SK-N-SH (cell line): ENCODE measurements at regions not wholly inside any gene's neighbourhood (a gene's known extent, or its start where the extent isn't known, plus 50 kb on each side); places are given as distances from the start of the nearest gene placed in this dataset.

Experiments used
- CTCF ChIA-PET: fragments of 300-600, 350-600 bp; formaldehyde crosslinking; extraction: SDS; loops from one replicate; lab custom pipeline; 2021; lab: Yijun Ruan, JAX
- POLR2A ChIA-PET: fragments of 350-600 bp; sonication (Branson Sonifier 250); formaldehyde crosslinking; extraction: SDS; loops from one replicate; lab custom pipeline; 2020; ENCODE audit warnings: antibody characterized with exemption, inconsistent platforms; lab: Yijun Ruan, JAX
- DNase-seq: peaks from one replicate; pipeline ENCODE4 v3.0.0; 2012
- H2AFZ ChIP-seq: fragments of 200-600 bp; sonication (generic); 2 replicates; pipeline ENCODE4 v1.8.1; 2016; ENCODE audit warnings: antibody characterized with exemption, mild to moderate bottlenecking, low read depth
- H3F3A ChIP-seq: fragments of 200-600 bp; sonication (generic); replicated peaks from 2 replicates; pipeline ENCODE3; 2016; ENCODE audit warnings: antibody characterized with exemption, mild to moderate bottlenecking; ENCODE audit not compliant: insufficient read depth
- H3K27ac ChIP-seq, 2 experiments: fragments of 200-500 bp in 1 of 2; fragments of 200-600 bp in 1 of 2; sonication (Bioruptor generic) in 1 of 2; sonication (generic), shearing (Covaris generic) in 1 of 2; 2 replicates each; pipeline versions ENCODE4 v1.5.1 to v1.6.1; 2014 to 2016; ENCODE audit warnings: low read depth in 2 of 2, inconsistent platforms in 1 of 2, low read length in 1 of 2, mild to moderate bottlenecking in 1 of 2, mixed read lengths in 1 of 2
- H3K27me3 ChIP-seq: fragments of 200-600 bp; sonication (generic), shearing (Covaris generic); 2 replicates; pipeline ENCODE4 v1.6.1; 2016; ENCODE audit warnings: mixed run types; ENCODE audit not compliant: insufficient read depth
- H3K36me3 ChIP-seq, 2 experiments: fragments of 200-500 bp in 1 of 2; fragments of 200-600 bp in 1 of 2; sonication (Bioruptor generic) in 1 of 2; sonication (generic) in 1 of 2; replicated peaks in 1 of 2; 2 replicates each; pipeline versions ENCODE3 to v1.5.1; 2014 to 2016; ENCODE audit warnings: low read length in 1 of 2, mild to moderate bottlenecking in 1 of 2; ENCODE audit not compliant: insufficient read depth in 2 of 2, control insufficient read depth in 1 of 2
- H3K4me1 ChIP-seq, 2 experiments: fragments of 200-500 bp in 1 of 2; fragments of 200-600 bp in 1 of 2; sonication (Bioruptor generic) in 1 of 2; sonication (generic), shearing (Covaris generic) in 1 of 2; 2 replicates each; pipeline versions ENCODE4 v1.5.1 to v1.6.1; 2014 to 2016; ENCODE audit warnings: low read depth in 1 of 2, low read length in 1 of 2, mixed run types in 1 of 2; ENCODE audit not compliant: insufficient read depth in 2 of 2, control insufficient read depth in 1 of 2
- H3K4me2 ChIP-seq: fragments of 200-600 bp; sonication (generic), shearing (Covaris generic); 2 replicates; pipeline ENCODE4 v1.6.1; 2017; ENCODE audit warnings: mixed run types
- H3K4me3 ChIP-seq, 2 experiments: fragments of 200-500 bp in 1 of 2; fragments of 200-600 bp in 1 of 2; sonication (Bioruptor generic) in 1 of 2; sonication (generic), shearing (Covaris generic) in 1 of 2; 2 replicates each; pipeline versions ENCODE4 v1.5.1 to v1.8.1; 2014 to 2016; ENCODE audit warnings: low read depth in 2 of 2, inconsistent platforms in 1 of 2, low read length in 1 of 2, mild to moderate bottlenecking in 1 of 2, mixed read lengths in 1 of 2, moderate library complexity in 1 of 2
- H3K79me2 ChIP-seq: fragments of 200-600 bp; sonication (generic); 2 replicates; pipeline ENCODE4 v1.8.1; 2017; ENCODE audit warnings: mild to moderate bottlenecking; ENCODE audit not compliant: insufficient read depth
- H3K9ac ChIP-seq: fragments of 200-600 bp; sonication (generic); 2 replicates; pipeline ENCODE4 v1.6.1; 2017; ENCODE audit warnings: mixed run types
- H3K9me2 ChIP-seq: fragments of 200-600 bp; sonication (generic); 2 replicates; pipeline ENCODE4 v1.6.1; 2017; ENCODE audit warnings: mixed run types
- H3K9me3 ChIP-seq: fragments of 200-600 bp; sonication (generic); 2 replicates; pipeline ENCODE4 v1.6.1; 2017; ENCODE audit warnings: mixed run types, mild to moderate bottlenecking, moderate library complexity
- H4K20me1 ChIP-seq: fragments of 200-600 bp; sonication (generic); 2 replicates; pipeline ENCODE4 v1.6.1; 2017; ENCODE audit warnings: mild to moderate bottlenecking, mixed run types; ENCODE audit not compliant: insufficient read depth
- CHD2 ChIP-seq: fragments of 150-350 bp; IDR thresholded peaks from 2 replicates; pipeline ENCODE4 v1.6.1; 2018; ENCODE audit warnings: low read length; ENCODE audit not compliant: partially characterized antibody
- CTCF ChIP-seq: fragments of 200-600 bp; sonication (generic); IDR thresholded peaks from 2 replicates; pipeline ENCODE4 v1.6.1; 2017; ENCODE audit warnings: antibody characterized with exemption, mild to moderate bottlenecking, moderate library complexity
- EP300 ChIP-seq, 2 experiments: IDR thresholded peaks; 2 replicates each; pipeline versions ENCODE4 v1.4.0 to v1.6.1; 2012; ENCODE audit warnings: borderline replicate concordance in 1 of 2, low read depth in 1 of 2, low read length in 1 of 2
- EZH2phosphoT487 ChIP-seq: fragments of 200-600 bp; sonication (generic); IDR thresholded peaks from 2 replicates; pipeline ENCODE4 v1.6.1; 2017; ENCODE audit warnings: low read depth, mixed run types, mild to moderate bottlenecking, antibody characterized with exemption, moderate library complexity, borderline replicate concordance
- FOSL2 ChIP-seq: IDR thresholded peaks from 2 replicates; pipeline ENCODE4 v1.4.0; 2012; ENCODE audit warnings: low read depth, mild to moderate bottlenecking, moderate library complexity, borderline replicate concordance
- FOXJ3 ChIP-seq: sonication (generic); formaldehyde crosslinking; IDR thresholded peaks from 2 replicates; pipeline ENCODE4 v1.5.1; 2020; ENCODE audit warnings: mild to moderate bottlenecking, missing genetic modification reagents
- FOXM1 ChIP-seq: IDR thresholded peaks from 2 replicates; pipeline ENCODE4 v1.4.0; 2012; ENCODE audit warnings: low read depth, mild to moderate bottlenecking
- GATA2 ChIP-seq: sonication (generic); formaldehyde crosslinking; IDR thresholded peaks from 2 replicates; pipeline ENCODE4 v1.5.0; 2020; ENCODE audit warnings: mild to moderate bottlenecking, missing genetic modification reagents
- JUND ChIP-seq: IDR thresholded peaks from 2 replicates; pipeline ENCODE4 v1.4.0; 2012
- MEF2A ChIP-seq: IDR thresholded peaks from 2 replicates; pipeline ENCODE4 v1.4.0; 2012; ENCODE audit warnings: low read depth, borderline replicate concordance
- MXI1 ChIP-seq: IDR thresholded peaks from 2 replicates; pipeline ENCODE4 v1.6.1; 2012; ENCODE audit warnings: mild to moderate bottlenecking, low read depth, low read length, improper control_type of control experiment
- NRF1 ChIP-seq: IDR thresholded peaks from 2 replicates; pipeline ENCODE4 v1.6.1; 2012; ENCODE audit warnings: low read depth, mild to moderate bottlenecking, low read length
- RAD21 ChIP-seq: IDR thresholded peaks from 2 replicates; pipeline ENCODE4 v1.6.1; 2012; ENCODE audit warnings: mild to moderate bottlenecking, low read length
- RCOR1 ChIP-seq: fragments of 150-350 bp; IDR thresholded peaks from 2 replicates; pipeline ENCODE4 v1.6.1; 2017; ENCODE audit warnings: antibody characterized with exemption, low read length
- RFX5 ChIP-seq: IDR thresholded peaks from 2 replicates; pipeline ENCODE4 v1.6.1; 2012; ENCODE audit warnings: mild to moderate bottlenecking, improper control_type of control experiment, low read length
- SIN3A ChIP-seq: IDR thresholded peaks from 2 replicates; pipeline ENCODE4 v1.6.1; 2012; ENCODE audit warnings: low read depth, mild to moderate bottlenecking, low read length, moderate library complexity, borderline replicate concordance
- SMC3 ChIP-seq: IDR thresholded peaks from 2 replicates; pipeline ENCODE4 v1.6.1; 2012; ENCODE audit warnings: low read depth, low read length, improper control_type of control experiment
- TCF12 ChIP-seq: IDR thresholded peaks from 2 replicates; pipeline ENCODE4 v1.4.0; 2012
- USF2 ChIP-seq: fragments of 150-350 bp; IDR thresholded peaks from 2 replicates; pipeline ENCODE4 v1.6.1; 2017; ENCODE audit warnings: antibody characterized with exemption, low read length, low read depth, borderline replicate concordance
- WGBS: methylation state at CpG from one replicate; pipeline ENCODE4 v1.1.6; 2017; ENCODE audit warnings: low lambda C conversion rate; 5-methylcytosine and 5-hydroxymethylcytosine counted together
- TF ChIP-seq, protein P1 (sequence below): fragments of 150-350 bp; IDR thresholded peaks from 2 replicates; pipeline ENCODE4 v1.6.1; 2016; ENCODE audit warnings: mild to moderate bottlenecking, low read depth, low read length

DNA sequence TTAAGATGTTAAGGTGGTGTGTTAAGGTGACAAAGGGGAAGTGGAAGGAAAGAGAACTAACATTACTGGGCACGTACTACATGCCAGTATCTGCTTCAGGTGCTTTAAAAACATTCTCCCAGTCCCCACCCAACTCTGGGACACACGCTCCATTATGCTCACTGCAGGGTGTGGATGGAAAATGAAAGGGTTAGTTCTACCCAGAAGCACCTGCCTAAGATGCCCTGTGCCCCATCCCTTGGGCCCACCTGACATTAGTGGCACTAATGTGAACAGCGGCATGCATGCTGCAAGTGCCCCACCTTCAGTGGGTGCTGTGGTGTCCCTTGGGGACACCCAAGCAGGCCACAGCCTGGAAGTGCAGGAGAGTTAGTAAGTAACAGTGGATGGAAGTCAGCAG, 82.9 kb upstream of the CXADR start:
- TF ChIP-seq CTCF, result no peak
- TF ChIP-seq GATA2, result no peak
- no peak for TF ChIP-seq CHD2
- no peak for TF ChIP-seq TCF12
- TF ChIP-seq SIN3A, result no peak
- TF ChIP-seq, protein P1, sequence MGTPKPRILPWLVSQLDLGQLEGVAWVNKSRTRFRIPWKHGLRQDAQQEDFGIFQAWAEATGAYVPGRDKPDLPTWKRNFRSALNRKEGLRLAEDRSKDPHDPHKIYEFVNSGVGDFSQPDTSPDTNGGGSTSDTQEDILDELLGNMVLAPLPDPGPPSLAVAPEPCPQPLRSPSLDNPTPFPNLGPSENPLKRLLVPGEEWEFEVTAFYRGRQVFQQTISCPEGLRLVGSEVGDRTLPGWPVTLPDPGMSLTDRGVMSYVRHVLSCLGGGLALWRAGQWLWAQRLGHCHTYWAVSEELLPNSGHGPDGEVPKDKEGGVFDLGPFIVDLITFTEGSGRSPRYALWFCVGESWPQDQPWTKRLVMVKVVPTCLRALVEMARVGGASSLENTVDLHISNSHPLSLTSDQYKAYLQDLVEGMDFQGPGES, result no peak
- TF ChIP-seq MEF2A, result no peak
- TF ChIP-seq SMC3, result no peak
- no peak for TF ChIP-seq FOSL2
- TF ChIP-seq FOXM1, result no peak
- no peak for TF ChIP-seq JUND
- no peak for TF ChIP-seq RAD21
- TF ChIP-seq MXI1, result no peak
- no peak for TF ChIP-seq USF2
- TF ChIP-seq RCOR1, result no peak
- no peak for TF ChIP-seq FOXJ3
- TF ChIP-seq EP300 (IDR thresholded peaks at IDR 0.05; ENCODE audit: borderline replicate concordance in 1 of 2, low read depth in 1 of 2, low read length in 1 of 2), result no peak
- no peak for TF ChIP-seq NRF1
- TF ChIP-seq RFX5, result no peak
- no peak for TF ChIP-seq EZH2phosphoT487
- TF ChIP-seq, all 33 proteins: peak for 0

More for the DNA sequence above, 82.9 kb upstream of the CXADR start:
- H3K4me2 ChIP-seq, result no peak overlapping the region
- no peak overlapping the region for H3K9ac ChIP-seq
- no peak overlapping the region for H3K27ac ChIP-seq
- H3K4me3 ChIP-seq, result no peak overlapping the region
- DNase-seq, result no peak
- H3F3A ChIP-seq, result no peaks in the 10 kb centered on the region
- H3K36me3 ChIP-seq, result no peaks in the 10 kb centered on the region
- ChIA-PET CTCF (interaction anchor here (0.8 kb wide), 1 partner anchor 43 kb away, joined by 3 read pairs; no protein-coding TSS in a partner anchor), POLR2A (no interaction called here)
- 77% methylated on average over 3 of the region's 3 CpGs for WGBS
- H3K27me3 ChIP-seq, result no peaks in the 10 kb centered on the region
- no peaks in the 10 kb centered on the region for H3K9me2 ChIP-seq
- H3K9me3 ChIP-seq, result no peaks in the 10 kb centered on the region
- no peaks in the 10 kb centered on the region for H3K4me1 ChIP-seq
- no peak overlapping the region for H2AFZ ChIP-seq
- H4K20me1 ChIP-seq, result no peaks in the 10 kb centered on the region
- no peaks in the 10 kb centered on the region for H3K79me2 ChIP-seq
